ENCODE measurements at regions not wholly inside any gene's neighbourhood (a gene's known extent, or its start where the extent isn't known, plus 50 kb on each side); places are given as distances from the start of the nearest gene placed in this dataset.

DNA sequence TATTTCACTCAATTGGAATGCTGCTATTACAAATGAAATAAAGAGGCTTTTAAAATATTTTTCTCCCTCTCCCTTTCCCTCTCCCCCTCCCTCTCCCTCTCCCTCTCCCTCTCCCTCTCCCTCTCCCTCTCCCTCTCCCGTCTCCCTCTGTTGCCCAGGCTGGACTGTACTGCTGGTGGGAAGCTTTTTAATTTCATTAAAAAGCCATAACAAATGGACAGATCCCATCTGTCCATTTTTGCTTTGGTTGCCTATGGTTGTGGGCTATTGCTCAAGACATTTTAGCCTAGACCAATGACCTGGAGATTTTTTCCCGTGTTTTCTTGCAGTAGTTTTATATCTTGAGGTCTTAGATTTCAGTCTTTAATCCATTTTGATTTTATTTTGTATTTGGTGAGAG, 107.2 kb upstream of the LRRC3B start:
- BruUV-seq (replicated peaks): no TSS peak
- Histone ChIP-seq H3K4me2 (ENCODE audit: low read length) (no peak overlapping the region), H3F3A (ENCODE audit: low read length, unreplicated experiment) (no peaks in the 10 kb centered on the region), H3K9me3 (ENCODE audit: low read length) (0 out of 2 replicates have a peak, but pooled peaks cover 2% of the 10 kb centered on the region), H3K9me2 (replicated peaks; ENCODE audit: low read length) (no peaks in the 10 kb centered on the region), H4K20me1 (ENCODE audit: low read length) (no peaks in the 10 kb centered on the region), H3K4me1 (ENCODE audit: insufficient read depth, low read length) (no peaks in the 10 kb centered on the region), H3K4me3 (ENCODE audit: low read length) (no peak overlapping the region), H2AFZ (ENCODE audit: low read length) (no peak overlapping the region), H3K27ac (ENCODE audit: low read length) (no peak overlapping the region), H3K9ac (ENCODE audit: low read length) (no peak overlapping the region), H3K79me2 (ENCODE audit: low read length) (no peaks in the 10 kb centered on the region), H3K36me3 (ENCODE audit: low read depth, low read length) (no peaks in the 10 kb centered on the region), H3K27me3 (ENCODE audit: low read length) (no peaks in the 10 kb centered on the region)
- no peak for DNase-seq
- POLR2A ChIA-PET (ENCODE audit: unreplicated experiment): no interaction called here
- intact Hi-C loops (cut with micrococcal nuclease): no loop called here
- TF ChIP-seq EZH2 (IDR thresholded peaks at IDR 0.05; ENCODE audit: low read length, unreplicated experiment) (no peak), CTCF (conservative IDR thresholded peaks at IDR 0.05; ENCODE audit: low read depth, low read length) (no peak), EZH2phosphoT487 (IDR thresholded peaks at IDR 0.05; ENCODE audit: borderline replicate concordance, low read length) (no peak)
- CTCF ChIA-PET: no interaction called here
- no peak for ATAC-seq

DNA sequence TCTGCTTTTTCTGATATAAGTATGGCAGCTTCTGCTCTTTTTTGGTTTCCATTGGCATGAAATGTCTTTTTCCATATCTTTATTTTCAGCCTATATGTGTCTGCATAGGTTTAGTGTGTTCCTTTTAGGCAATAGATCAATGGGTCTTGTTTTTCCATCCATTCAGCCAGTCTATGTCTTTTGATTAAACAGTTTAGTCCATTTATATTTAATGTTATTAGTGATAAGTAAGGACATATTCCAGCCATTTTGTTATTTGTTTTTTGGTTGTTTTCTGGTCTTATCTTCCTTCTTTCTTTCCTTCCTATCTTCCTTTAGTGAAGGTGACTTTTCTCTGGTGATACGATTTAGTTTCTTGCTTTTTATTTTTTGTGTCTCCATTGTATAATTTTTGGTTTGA, 101.3 kb upstream of the LRRC3B start:
- TF ChIP-seq EZH2phosphoT487 (IDR thresholded peaks at IDR 0.05; ENCODE audit: borderline replicate concordance, low read length): no peak
- TF ChIP-seq CTCF (conservative IDR thresholded peaks at IDR 0.05; ENCODE audit: low read depth, low read length): no peak
- TF ChIP-seq EZH2 (IDR thresholded peaks at IDR 0.05; ENCODE audit: low read length, unreplicated experiment): no peak

DNA sequence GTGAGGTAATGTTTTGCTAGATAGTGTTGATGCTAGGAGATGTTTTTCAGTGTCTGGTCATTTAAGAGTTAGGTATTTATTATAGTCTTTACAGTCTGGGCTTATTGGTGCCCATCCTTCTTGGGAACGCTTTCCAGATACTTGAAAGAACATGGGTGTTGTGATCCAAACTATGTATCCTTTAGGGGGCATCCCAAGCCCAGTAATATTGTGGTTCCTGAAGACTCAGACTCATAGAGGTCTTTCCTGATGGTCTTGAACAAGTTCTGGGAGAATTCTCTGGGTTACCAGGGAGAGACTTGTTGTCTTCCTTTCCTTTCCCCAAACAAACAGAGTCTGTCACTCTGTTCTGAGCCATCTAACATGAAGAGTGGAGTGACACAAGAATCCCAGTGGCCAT, 99.7 kb upstream of the LRRC3B start:
- Histone ChIP-seq H3K4me2 (ENCODE audit: low read length) (no peak overlapping the region), H3K4me1 (ENCODE audit: insufficient read depth, low read length) (no peaks in the 10 kb centered on the region), H3K79me2 (ENCODE audit: low read length) (no peaks in the 10 kb centered on the region), H3K9ac (ENCODE audit: low read length) (no peak overlapping the region), H3K4me3 (ENCODE audit: low read length) (no peak overlapping the region), H3F3A (ENCODE audit: low read length, unreplicated experiment) (no peaks in the 10 kb centered on the region), H4K20me1 (ENCODE audit: low read length) (no peaks in the 10 kb centered on the region), H2AFZ (ENCODE audit: low read length) (no peak overlapping the region), H3K9me3 (ENCODE audit: low read length) (0 out of 2 replicates have a peak, but pooled peaks cover 20% of the 10 kb centered on the region), H3K9me2 (replicated peaks; ENCODE audit: low read length) (no peaks in the 10 kb centered on the region), H3K36me3 (ENCODE audit: low read depth, low read length) (no peaks in the 10 kb centered on the region), H3K27me3 (ENCODE audit: low read length) (no peaks in the 10 kb centered on the region), H3K27ac (ENCODE audit: low read length) (no peak overlapping the region)
- ChIA-PET CTCF (no interaction called here), POLR2A (ENCODE audit: unreplicated experiment) (no interaction called here)
- no TSS peak for BruUV-seq (replicated peaks)
- TF ChIP-seq EZH2phosphoT487 (IDR thresholded peaks at IDR 0.05; ENCODE audit: borderline replicate concordance, low read length) (no peak), EZH2 (IDR thresholded peaks at IDR 0.05; ENCODE audit: low read length, unreplicated experiment) (no peak), CTCF (conservative IDR thresholded peaks at IDR 0.05; ENCODE audit: low read depth, low read length) (no peak)
- intact Hi-C loops (cut with micrococcal nuclease): no loop called here
- no peak for ATAC-seq
- no peak for DNase-seq

More for the DNA sequence above, 101.3 kb upstream of the LRRC3B start:
- Histone ChIP-seq H3F3A (ENCODE audit: low read length, unreplicated experiment) (no peaks in the 10 kb centered on the region), H3K27me3 (ENCODE audit: low read length) (no peaks in the 10 kb centered on the region), H4K20me1 (ENCODE audit: low read length) (no peaks in the 10 kb centered on the region), H3K79me2 (ENCODE audit: low read length) (no peaks in the 10 kb centered on the region), H3K9me3 (ENCODE audit: low read length) (0 out of 2 replicates have a peak, but pooled peaks cover 20% of the 10 kb centered on the region), H3K4me1 (ENCODE audit: insufficient read depth, low read length) (no peaks in the 10 kb centered on the region), H2AFZ (ENCODE audit: low read length) (no peak overlapping the region), H3K9me2 (replicated peaks; ENCODE audit: low read length) (no peaks in the 10 kb centered on the region), H3K4me3 (ENCODE audit: low read length) (no peak overlapping the region), H3K4me2 (ENCODE audit: low read length) (no peak overlapping the region), H3K27ac (ENCODE audit: low read length) (no peak overlapping the region), H3K9ac (ENCODE audit: low read length) (no peak overlapping the region), H3K36me3 (ENCODE audit: low read depth, low read length) (no peaks in the 10 kb centered on the region)
- POLR2A ChIA-PET (ENCODE audit: unreplicated experiment): no interaction called here
- intact Hi-C loops (cut with micrococcal nuclease): no loop called here
- CTCF ChIA-PET: no interaction called here
- DNase-seq: no peak
- BruUV-seq (replicated peaks): no TSS peak
- ATAC-seq: no peak
